ENCODE measurements at regions not wholly inside any gene's neighbourhood (a gene's known extent, or its start where the extent isn't known, plus 50 kb on each side); places are given as distances from the start of the nearest gene placed in this dataset.

DNA sequence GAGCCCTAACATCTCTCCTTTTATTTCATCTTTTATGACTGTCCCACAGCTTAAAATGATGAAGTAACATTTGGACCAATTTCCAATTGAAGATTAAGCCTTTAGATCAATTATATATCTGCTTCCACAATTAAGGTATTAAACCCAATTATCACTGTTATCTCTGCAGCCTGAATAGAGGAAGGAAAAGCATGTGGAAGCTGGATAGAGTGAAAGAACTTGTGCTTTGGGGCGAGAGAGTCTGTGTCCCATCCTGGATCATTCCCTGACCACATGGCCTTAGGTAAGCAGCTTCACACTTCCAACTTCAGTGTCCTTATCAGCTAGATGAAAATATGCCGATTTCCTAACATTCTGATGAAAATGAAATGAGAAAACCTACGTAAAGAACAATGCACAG, 61.4 kb upstream of the TSPAN8 start:
- H3K9me3 ChIP-seq (ENCODE audit: control insufficient read depth in 2 of 2, low read length in 2 of 2) = no peaks in the 10 kb centered on the region
- H3K9ac ChIP-seq (ENCODE audit: low read depth in 1 of 2, low read length in 2 of 2) = no peak overlapping the region
- H3K4me1 ChIP-seq (ENCODE audit: control insufficient read depth in 2 of 2, insufficient read depth in 2 of 2, low read length in 2 of 2) = peaks cover 13 to 25% of the 10 kb centered on the region in 2 donors
- H3K27ac ChIP-seq (ENCODE audit: low read depth in 2 of 2, low read length in 2 of 2) = no peak overlapping the region
- H3K36me3 ChIP-seq (ENCODE audit: control insufficient read depth in 2 of 2, insufficient read depth in 2 of 2, low read length in 2 of 2) = no peaks in the 10 kb centered on the region
- H3K27me3 ChIP-seq (ENCODE audit: control insufficient read depth in 2 of 2, insufficient read depth in 2 of 2, low read length in 2 of 2) = no peaks in the 10 kb centered on the region
- H3K4me3 ChIP-seq (ENCODE audit: low read length in 2 of 2) = no peak overlapping the region

DNA sequence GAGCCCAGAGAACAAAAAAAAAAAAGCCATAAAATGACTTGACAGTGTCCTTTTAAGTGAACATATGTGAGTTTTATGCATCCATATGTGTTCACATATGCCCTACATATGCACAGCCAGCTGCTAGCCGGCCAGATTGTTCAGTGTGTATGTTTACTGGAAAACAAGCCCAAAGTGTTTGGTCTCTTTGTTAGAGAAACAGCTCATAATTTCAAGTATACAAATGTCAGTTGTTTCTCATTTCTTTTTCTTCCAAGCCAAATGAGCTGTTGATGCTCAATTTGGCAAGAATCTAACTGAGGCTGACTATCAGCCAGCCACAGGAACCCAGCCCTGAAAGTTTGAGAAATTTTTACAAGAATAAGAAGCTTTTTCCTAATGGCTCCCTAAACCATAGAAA, 60.8 kb upstream of the TSPAN8 start:
- Histone ChIP-seq H3K27ac (ENCODE audit: low read depth in 2 of 2, low read length in 2 of 2) (no peak overlapping the region), H3K27me3 (ENCODE audit: control insufficient read depth in 2 of 2, insufficient read depth in 2 of 2, low read length in 2 of 2) (no peaks in the 10 kb centered on the region), H3K4me1 (ENCODE audit: control insufficient read depth in 2 of 2, insufficient read depth in 2 of 2, low read length in 2 of 2) (peaks cover 18 to 31% of the 10 kb centered on the region in 2 donors)

DNA sequence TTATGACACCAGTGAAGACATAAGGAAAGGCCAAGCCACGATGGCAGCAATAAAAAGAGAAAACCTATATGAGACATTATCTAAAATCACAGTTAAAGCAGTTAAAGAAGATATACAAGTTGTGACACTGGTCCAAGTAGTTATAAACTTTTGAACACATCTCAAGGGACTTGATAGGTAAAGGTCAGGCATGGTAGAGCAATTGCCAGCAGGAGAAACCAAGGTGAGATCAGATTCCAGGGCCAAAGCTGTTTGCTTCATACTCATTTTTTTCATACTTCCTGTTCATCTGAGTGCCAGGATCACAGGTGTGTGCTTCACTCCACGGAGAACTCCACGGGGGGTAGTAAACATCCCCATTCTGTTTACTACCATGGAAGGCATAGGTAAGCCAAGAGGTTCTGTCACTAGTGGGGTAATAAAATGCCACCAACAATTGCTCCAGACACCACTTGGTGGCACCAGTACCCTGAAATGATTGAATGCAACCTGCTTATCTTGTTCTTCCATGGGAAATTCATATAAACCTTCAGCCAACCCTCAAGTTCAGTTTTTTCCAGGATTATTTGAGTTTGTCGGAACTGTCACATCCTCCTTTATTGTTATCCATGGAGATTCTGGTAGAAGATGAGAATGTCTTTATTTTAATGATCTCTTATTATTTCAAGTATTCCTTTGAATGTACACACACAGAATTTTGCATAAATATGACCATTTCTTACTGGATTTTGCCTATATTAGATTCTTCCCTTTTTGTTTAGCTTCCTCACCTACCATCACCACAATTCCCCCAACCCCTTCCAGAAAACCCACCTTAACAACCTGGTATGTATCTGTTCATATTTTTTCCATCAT, 59.2 kb upstream of the TSPAN8 start:
- H3K27ac ChIP-seq (ENCODE audit: low read depth in 2 of 2, low read length in 2 of 2) = peak overlapping the region; percentile 74 to 80

More for the DNA sequence above, 60.8 kb upstream of the TSPAN8 start:
- H3K36me3 ChIP-seq (ENCODE audit: control insufficient read depth in 2 of 2, insufficient read depth in 2 of 2, low read length in 2 of 2) = no peaks in the 10 kb centered on the region
- no peaks in the 10 kb centered on the region for H3K9me3 ChIP-seq (ENCODE audit: control insufficient read depth in 2 of 2, low read length in 2 of 2)
- H3K4me3 ChIP-seq (ENCODE audit: low read length in 2 of 2) = no peak overlapping the region
- H3K9ac ChIP-seq (ENCODE audit: low read depth in 1 of 2, low read length in 2 of 2) = no peak overlapping the region

DNA sequence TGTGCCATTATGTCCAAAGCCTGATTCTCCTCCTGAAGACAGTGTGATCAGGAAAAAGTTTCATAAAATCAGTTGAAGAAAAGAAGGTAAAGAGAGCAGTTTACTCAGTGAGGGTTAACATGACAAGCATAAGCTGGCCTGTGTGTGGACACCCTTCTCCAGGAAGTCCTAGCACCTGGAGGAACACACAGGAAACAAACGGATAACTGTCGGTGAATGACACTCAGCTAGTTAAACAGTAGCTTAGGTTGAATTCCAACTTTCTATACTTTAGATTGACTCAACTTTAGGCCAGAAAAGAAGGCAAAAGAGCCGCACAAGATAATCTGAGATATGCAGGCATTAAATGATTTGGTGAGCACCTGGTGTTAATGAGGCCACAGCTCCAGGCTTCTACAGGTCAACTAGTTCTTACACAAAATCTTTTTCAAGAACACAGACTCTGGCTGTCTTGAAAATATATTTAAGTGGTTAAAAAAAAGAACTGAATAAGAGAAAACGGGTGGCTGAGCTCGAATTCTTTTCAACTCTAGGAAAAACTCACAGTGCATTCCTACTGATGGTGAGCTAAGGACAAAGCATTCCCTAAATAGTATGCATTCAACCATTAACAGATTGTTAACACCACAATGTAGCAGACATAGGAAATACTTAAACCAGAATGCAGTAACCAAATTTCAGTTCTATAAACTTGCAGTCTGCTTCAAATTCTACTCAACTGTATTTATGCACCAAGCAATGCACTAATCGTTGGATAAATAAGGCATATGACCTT, 56.9 kb upstream of the TSPAN8 start:
- Histone ChIP-seq H3K27ac (ENCODE audit: low read depth in 2 of 2, low read length in 2 of 2) (peak overlapping the region; percentile 71 to 82), H3K27me3 (ENCODE audit: control insufficient read depth in 2 of 2, insufficient read depth in 2 of 2, low read length in 2 of 2) (no peaks in the 10 kb centered on the region), H3K36me3 (ENCODE audit: control insufficient read depth in 2 of 2, insufficient read depth in 2 of 2, low read length in 2 of 2) (no peaks in the 10 kb centered on the region), H3K9me3 (ENCODE audit: control insufficient read depth in 2 of 2, low read length in 2 of 2) (peaks cover 0 to 2% of the 10 kb centered on the region in 2 donors), H3K9ac (ENCODE audit: low read depth in 1 of 2, low read length in 2 of 2) (no peak overlapping the region), H3K4me3 (ENCODE audit: low read length in 2 of 2) (no peak overlapping the region), H3K4me1 (ENCODE audit: control insufficient read depth in 2 of 2, insufficient read depth in 2 of 2, low read length in 2 of 2) (peaks cover 18 to 40% of the 10 kb centered on the region in 2 donors)

More for the DNA sequence above, 59.2 kb upstream of the TSPAN8 start:
- peaks cover 18 to 40% of the 10 kb centered on the region in 2 donors for H3K4me1 ChIP-seq (ENCODE audit: control insufficient read depth in 2 of 2, insufficient read depth in 2 of 2, low read length in 2 of 2)
- no peak overlapping the region for H3K4me3 ChIP-seq (ENCODE audit: low read length in 2 of 2)
- H3K9me3 ChIP-seq (ENCODE audit: control insufficient read depth in 2 of 2, low read length in 2 of 2) = no peaks in the 10 kb centered on the region
- H3K9ac ChIP-seq (ENCODE audit: low read depth in 1 of 2, low read length in 2 of 2) = peak overlapping the region in 1 of 2 donors; percentile 24
- H3K36me3 ChIP-seq (ENCODE audit: control insufficient read depth in 2 of 2, insufficient read depth in 2 of 2, low read length in 2 of 2) = no peaks in the 10 kb centered on the region
- no peaks in the 10 kb centered on the region for H3K27me3 ChIP-seq (ENCODE audit: control insufficient read depth in 2 of 2, insufficient read depth in 2 of 2, low read length in 2 of 2)

DNA sequence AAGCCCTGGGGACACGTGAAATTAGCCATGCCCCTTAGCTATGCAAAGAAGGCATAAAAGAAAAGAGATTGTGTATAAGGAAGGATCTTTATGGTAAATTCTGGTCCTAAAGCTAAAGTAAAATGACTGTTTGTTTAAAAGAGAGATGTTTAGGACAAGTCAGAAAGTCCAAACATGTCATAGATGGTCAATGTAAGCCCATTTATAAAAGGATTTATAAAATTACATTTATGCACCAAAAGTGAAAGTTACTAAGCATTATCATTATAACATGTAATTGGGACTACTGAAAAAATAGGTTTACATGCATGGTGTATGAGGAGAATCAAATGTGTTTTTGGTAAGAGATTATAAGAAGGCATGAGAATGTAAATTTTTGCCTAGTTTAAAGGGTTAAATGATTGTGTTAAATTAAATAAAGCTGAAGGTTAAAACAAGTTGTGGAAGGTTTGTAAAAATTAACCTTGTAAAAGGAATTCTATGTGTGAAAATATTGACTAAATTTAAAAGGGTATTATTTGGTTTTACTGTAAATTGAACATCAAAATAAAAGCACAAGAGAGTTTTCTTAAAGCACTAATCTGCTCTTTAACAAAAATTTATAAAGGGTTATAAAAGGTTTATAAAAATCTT, 50.4 kb upstream of the TSPAN8 start:
- no peaks in the 10 kb centered on the region for H3K36me3 ChIP-seq (ENCODE audit: control insufficient read depth in 2 of 2, insufficient read depth in 2 of 2, low read length in 2 of 2)
- no peaks in the 10 kb centered on the region for H3K27me3 ChIP-seq (ENCODE audit: control insufficient read depth in 2 of 2, insufficient read depth in 2 of 2, low read length in 2 of 2)
- H3K9me3 ChIP-seq (ENCODE audit: control insufficient read depth in 2 of 2, low read length in 2 of 2) = peaks cover 0 to 2% of the 10 kb centered on the region in 2 donors
- no peak overlapping the region for H3K27ac ChIP-seq (ENCODE audit: low read depth in 2 of 2, low read length in 2 of 2)
- H3K4me3 ChIP-seq (ENCODE audit: low read length in 2 of 2) = no peak overlapping the region
- H3K4me1 ChIP-seq (ENCODE audit: control insufficient read depth in 2 of 2, insufficient read depth in 2 of 2, low read length in 2 of 2) = peaks cover 0 to 5% of the 10 kb centered on the region in 2 donors
- H3K9ac ChIP-seq (ENCODE audit: low read depth in 1 of 2, low read length in 2 of 2) = no peak overlapping the region
